HUES6 (cell line): ENCODE measurements at regions not wholly inside any gene's neighbourhood (a gene's known extent, or its start where the extent isn't known, plus 50 kb on each side); places are given as distances from the start of the nearest gene placed in this dataset.

Experiments used
- H3K27ac ChIP-seq: 2 replicates; pipeline ENCODE4 v1.7.0; 2013; ENCODE audit warnings: low read depth, mild to moderate bottlenecking, low read length, inconsistent platforms
- H3K27me3 ChIP-seq: 2 replicates; pipeline ENCODE4 v1.6.1; 2013; ENCODE audit warnings: low read length; ENCODE audit not compliant: control insufficient read depth, insufficient read depth
- H3K36me3 ChIP-seq: 2 replicates; pipeline ENCODE4 v1.6.1; 2013; ENCODE audit warnings: low read length; ENCODE audit not compliant: control insufficient read depth, insufficient read depth
- H3K4me1 ChIP-seq: 2 replicates; pipeline ENCODE4 v1.6.1; 2013; ENCODE audit warnings: low read length; ENCODE audit not compliant: control insufficient read depth, insufficient read depth
- H3K4me3 ChIP-seq: 2 replicates; pipeline ENCODE4 v1.5.1; 2013; ENCODE audit warnings: low read depth, low read length
- H3K9ac ChIP-seq: one replicate; pipeline ENCODE4 v1.6.1; 2013; ENCODE audit warnings: mild to moderate bottlenecking, low read length
- H3K9me3 ChIP-seq: 2 replicates; pipeline ENCODE4 v1.6.1; 2013; ENCODE audit warnings: low read depth, low read length; ENCODE audit not compliant: control insufficient read depth, insufficient read depth

GRCh38 chr5:26104175-26104574, 934.2 kb downstream of the CDH9 start:
- Histone ChIP-seq H3K36me3 (no peaks in the 10 kb centered on the region), H3K4me3 (no peak overlapping the region), H3K27me3 (no peaks in the 10 kb centered on the region), H3K9me3 (no peaks in the 10 kb centered on the region), H3K4me1 (no peaks in the 10 kb centered on the region), H3K9ac (no peak overlapping the region), H3K27ac (no peak overlapping the region)

- H3K4me1 ChIP-seq: no peaks in the 10 kb centered on the region
- no peaks in the 10 kb centered on the region for H3K27me3 ChIP-seq
- H3K27ac ChIP-seq: no peak overlapping the region
- H3K9me3 ChIP-seq: no peaks in the 10 kb centered on the region
- no peak overlapping the region for H3K9ac ChIP-seq
- H3K4me3 ChIP-seq: no peak overlapping the region
- H3K36me3 ChIP-seq: no peaks in the 10 kb centered on the region
Observed at GRCh38 chr5:26060212-26060611, 978.2 kb downstream of the CDH9 start.

GRCh38 chr5:26054594-26054993, 983.8 kb downstream of the CDH9 start:
- no peaks in the 10 kb centered on the region for H3K36me3 ChIP-seq
- H3K9ac ChIP-seq: no peak overlapping the region
- H3K4me1 ChIP-seq: no peaks in the 10 kb centered on the region
- no peaks in the 10 kb centered on the region for H3K27me3 ChIP-seq
- no peak overlapping the region for H3K4me3 ChIP-seq
- 0 out of 2 replicates have a peak, but pooled peaks cover 2% of the 10 kb centered on the region for H3K9me3 ChIP-seq
- H3K27ac ChIP-seq: no peak overlapping the region

- Histone ChIP-seq H3K4me1 (no peaks in the 10 kb centered on the region), H3K36me3 (no peaks in the 10 kb centered on the region), H3K9me3 (no peaks in the 10 kb centered on the region), H3K27me3 (no peaks in the 10 kb centered on the region), H3K9ac (no peak overlapping the region), H3K4me3 (no peak overlapping the region), H3K27ac (no peak overlapping the region)
Observed at GRCh38 chr5:26034813-26035212, 1003.6 kb downstream of the CDH9 start.

- Histone ChIP-seq H3K9ac (no peak overlapping the region), H3K4me1 (no peaks in the 10 kb centered on the region), H3K36me3 (no peaks in the 10 kb centered on the region), H3K4me3 (no peak overlapping the region), H3K9me3 (no peaks in the 10 kb centered on the region), H3K27me3 (no peaks in the 10 kb centered on the region), H3K27ac (no peak overlapping the region)
Observed at GRCh38 chr5:26031481-26031880, 1006.9 kb downstream of the CDH9 start.

- Histone ChIP-seq H3K9me3 (no peaks in the 10 kb centered on the region), H3K27me3 (no peaks in the 10 kb centered on the region), H3K36me3 (no peaks in the 10 kb centered on the region), H3K4me3 (no peak overlapping the region), H3K4me1 (no peaks in the 10 kb centered on the region), H3K9ac (no peak overlapping the region), H3K27ac (no peak overlapping the region)
Observed at GRCh38 chr5:26026044-26026443, 1012.3 kb downstream of the CDH9 start.

- Histone ChIP-seq H3K36me3 (no peaks in the 10 kb centered on the region), H3K27ac (no peak overlapping the region)
Observed at GRCh38 chr5:26024774-26025173, 1013.6 kb downstream of the CDH9 start.

GRCh38 chr5:26023361-26023760, 1015.0 kb downstream of the CDH9 start:
- Histone ChIP-seq H3K9ac (no peak overlapping the region), H3K9me3 (no peaks in the 10 kb centered on the region), H3K4me1 (no peaks in the 10 kb centered on the region), H3K36me3 (no peaks in the 10 kb centered on the region), H3K4me3 (no peak overlapping the region), H3K27ac (no peak overlapping the region), H3K27me3 (no peaks in the 10 kb centered on the region)

More at GRCh38 chr5:26024774-26025173, 1013.6 kb downstream of the CDH9 start:
- no peaks in the 10 kb centered on the region for H3K4me1 ChIP-seq
- H3K9ac ChIP-seq: no peak overlapping the region
- H3K9me3 ChIP-seq: no peaks in the 10 kb centered on the region
- no peaks in the 10 kb centered on the region for H3K27me3 ChIP-seq
- no peak overlapping the region for H3K4me3 ChIP-seq

- Histone ChIP-seq H3K36me3 (no peaks in the 10 kb centered on the region), H3K9ac (no peak overlapping the region), H3K27me3 (no peaks in the 10 kb centered on the region), H3K4me1 (no peaks in the 10 kb centered on the region), H3K4me3 (no peak overlapping the region), H3K27ac (no peak overlapping the region), H3K9me3 (no peaks in the 10 kb centered on the region)
Observed at GRCh38 chr5:26014206-26014605, 1024.2 kb downstream of the CDH9 start.

- no peaks in the 10 kb centered on the region for H3K36me3 ChIP-seq
- H3K27me3 ChIP-seq: no peaks in the 10 kb centered on the region
- H3K4me3 ChIP-seq: no peak overlapping the region
- H3K9ac ChIP-seq: no peak overlapping the region
- H3K9me3 ChIP-seq: no peaks in the 10 kb centered on the region
- no peaks in the 10 kb centered on the region for H3K4me1 ChIP-seq
- no peak overlapping the region for H3K27ac ChIP-seq
Observed at GRCh38 chr5:26012078-26012477, 1026.3 kb downstream of the CDH9 start.

GRCh38 chr5:26009742-26010141, 1028.6 kb downstream of the CDH9 start:
- no peak overlapping the region for H3K9ac ChIP-seq
- H3K27ac ChIP-seq: no peak overlapping the region
- no peak overlapping the region for H3K4me3 ChIP-seq
- no peaks in the 10 kb centered on the region for H3K4me1 ChIP-seq
- H3K36me3 ChIP-seq: no peaks in the 10 kb centered on the region
- no peaks in the 10 kb centered on the region for H3K27me3 ChIP-seq
- H3K9me3 ChIP-seq: no peaks in the 10 kb centered on the region

GRCh38 chr5:26003966-26004365, 1034.4 kb downstream of the CDH9 start:
- no peak overlapping the region for H3K27ac ChIP-seq
- no peaks in the 10 kb centered on the region for H3K27me3 ChIP-seq
- H3K9me3 ChIP-seq: no peaks in the 10 kb centered on the region
- H3K4me1 ChIP-seq: no peaks in the 10 kb centered on the region
- no peak overlapping the region for H3K4me3 ChIP-seq
- H3K36me3 ChIP-seq: no peaks in the 10 kb centered on the region
- H3K9ac ChIP-seq: no peak overlapping the region
